Spleen (tissue), 7 donors: ENCODE measurements at regions not wholly inside any gene's neighbourhood (a gene's known extent, or its start where the extent isn't known, plus 50 kb on each side); places are given as distances from the start of the nearest gene placed in this dataset.

Experiments used
- CTCF ChIP-seq, 11 experiments: fragments of 200-600 bp in 7 of 11; fragments of 450-650 bp in 4 of 11; sonication (generic) in 4 of 11; IDR thresholded peaks in 8 of 11; conservative IDR thresholded peaks in 3 of 11; 1 replicate in 7 of 11; 2 replicates in 4 of 11; pipeline versions ENCODE4 v1.4.0 to v1.8.0; 2016 to 2021; ENCODE audit warnings: antibody characterized with exemption in 11 of 11, inconsistent platforms in 4 of 11, mild to moderate bottlenecking in 1 of 11
- POLR2A ChIP-seq, 3 donors: fragments of 450-650 bp; IDR thresholded peaks; one replicate each; pipeline ENCODE4 v1.5.1; 2017; ENCODE audit warnings: antibody characterized with exemption in 3 of 3, mild to moderate bottlenecking in 1 of 3
- POLR2AphosphoS5 ChIP-seq, 3 donors: sonication (generic); formaldehyde crosslinking; IDR thresholded peaks; one replicate each; pipeline ENCODE4 v1.5.1; 2017; ENCODE audit warnings: antibody characterized with exemption in 3 of 3
- donor health status: DM: no; HTN: no; CAD: no; lungs with moderate emphysema.
- donor health status: DM: no; HTN: no; CAD: no.
- donor health status: DM: no; HTN: no; CAD: no.

DNA sequence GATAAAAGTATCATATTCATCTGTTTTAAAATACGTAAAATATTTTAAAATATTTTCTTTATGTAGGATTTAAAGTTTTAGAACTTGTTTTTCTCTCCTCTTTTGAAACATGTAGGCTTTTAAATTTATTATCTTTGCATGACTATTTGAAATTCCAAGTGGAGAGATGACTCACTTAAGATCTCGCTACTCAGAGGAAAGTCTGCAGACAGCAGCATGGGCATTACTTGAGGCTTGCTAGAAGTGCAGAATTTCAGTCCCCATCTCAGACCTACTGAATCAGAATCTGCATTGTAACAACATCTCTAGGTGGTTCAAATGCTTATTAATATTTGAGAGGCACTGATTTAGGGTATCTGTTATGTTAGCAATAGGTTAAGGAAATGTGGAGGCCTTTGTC lies 225.7 kb upstream of the ARX start:
- TF ChIP-seq POLR2A (IDR thresholded peaks at IDR 0.05) (no peak), CTCF (IDR thresholded peaks at IDR 0.05 in 8 of 11, conservative IDR thresholded peaks at IDR 0.05 in 3 of 11) (no peak), POLR2AphosphoS5 (IDR thresholded peaks at IDR 0.05) (no peak)
